ENCODE measurements at regions not wholly inside any gene's neighbourhood (a gene's known extent, or its start where the extent isn't known, plus 50 kb on each side); places are given as distances from the start of the nearest gene placed in this dataset.

DNA sequence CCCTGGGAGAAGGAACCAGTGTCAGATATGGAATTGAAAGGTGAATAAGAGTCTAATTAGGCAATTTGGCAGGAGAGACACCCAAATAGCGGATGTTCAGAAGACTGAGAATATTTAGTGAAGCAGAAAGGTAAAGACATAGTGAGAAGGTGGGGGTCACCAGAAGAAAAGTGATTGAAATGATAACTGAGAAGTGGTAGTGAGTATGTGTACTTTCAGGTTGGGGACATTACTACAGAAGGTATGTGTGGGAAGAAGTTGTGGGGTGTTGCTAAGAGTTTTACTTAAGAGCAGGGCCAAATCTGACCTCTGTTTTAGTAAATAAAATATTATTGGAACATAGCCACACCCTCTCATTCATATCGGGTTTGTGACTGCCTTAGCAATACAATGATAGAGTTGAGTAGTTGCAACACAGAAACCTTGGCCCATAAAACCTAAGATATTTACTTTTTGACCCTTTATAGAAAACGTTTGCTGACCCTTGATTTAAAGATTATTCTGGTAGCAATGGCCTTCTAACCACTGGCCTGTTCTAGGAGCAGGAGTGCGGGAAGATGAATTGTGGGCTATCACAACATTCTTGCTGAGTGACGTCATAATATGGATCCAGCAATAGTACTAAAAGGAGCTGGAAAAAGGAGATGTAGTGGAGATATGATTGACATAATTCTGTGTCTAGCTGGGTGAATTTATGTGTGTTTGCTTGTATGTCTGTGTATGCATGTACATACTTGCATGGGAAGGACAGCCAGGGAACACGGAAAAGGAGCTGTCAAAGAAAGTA lies 115.3 kb downstream of the HS3ST1 start:
- ChIA-PET CTCF (no interaction called here), POLR2A (ENCODE audit: low non-redundant PET) (no interaction called here)
- Histone ChIP-seq H3K36me3 (ENCODE audit: insufficient read depth, low read length, poor library complexity, severe bottlenecking) (no peaks in the 10 kb centered on the region), H3K27me3 (replicated peaks; ENCODE audit: insufficient read depth, low read depth, low read length, poor library complexity) (no peaks in the 10 kb centered on the region), H3K4me1 (ENCODE audit: insufficient read depth, low read length, poor library complexity, severe bottlenecking) (no peaks in the 10 kb centered on the region), H3K27ac (ENCODE audit: low read depth, low read length, poor library complexity, severe bottlenecking) (no peak overlapping the region), H3K4me3 (ENCODE audit: low read depth, low read length, poor library complexity, severe bottlenecking) (no peak overlapping the region), H3K9me3 (ENCODE audit: low read depth, low read length, poor library complexity, severe bottlenecking) (peaks cover 34% of the 10 kb centered on the region)
- no peak for DNase-seq (ENCODE audit: low spot score)
- BruUV-seq (replicated peaks), result no TSS peak
- intact Hi-C loops (cut with micrococcal nuclease; ENCODE audit: unreplicated experiment), result no loop called here
- TF ChIP-seq, protein P1, sequence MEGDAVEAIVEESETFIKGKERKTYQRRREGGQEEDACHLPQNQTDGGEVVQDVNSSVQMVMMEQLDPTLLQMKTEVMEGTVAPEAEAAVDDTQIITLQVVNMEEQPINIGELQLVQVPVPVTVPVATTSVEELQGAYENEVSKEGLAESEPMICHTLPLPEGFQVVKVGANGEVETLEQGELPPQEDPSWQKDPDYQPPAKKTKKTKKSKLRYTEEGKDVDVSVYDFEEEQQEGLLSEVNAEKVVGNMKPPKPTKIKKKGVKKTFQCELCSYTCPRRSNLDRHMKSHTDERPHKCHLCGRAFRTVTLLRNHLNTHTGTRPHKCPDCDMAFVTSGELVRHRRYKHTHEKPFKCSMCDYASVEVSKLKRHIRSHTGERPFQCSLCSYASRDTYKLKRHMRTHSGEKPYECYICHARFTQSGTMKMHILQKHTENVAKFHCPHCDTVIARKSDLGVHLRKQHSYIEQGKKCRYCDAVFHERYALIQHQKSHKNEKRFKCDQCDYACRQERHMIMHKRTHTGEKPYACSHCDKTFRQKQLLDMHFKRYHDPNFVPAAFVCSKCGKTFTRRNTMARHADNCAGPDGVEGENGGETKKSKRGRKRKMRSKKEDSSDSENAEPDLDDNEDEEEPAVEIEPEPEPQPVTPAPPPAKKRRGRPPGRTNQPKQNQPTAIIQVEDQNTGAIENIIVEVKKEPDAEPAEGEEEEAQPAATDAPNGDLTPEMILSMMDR (conservative IDR thresholded peaks at IDR 0.05; ENCODE audit: low read depth, low read length), result no peak
- TF ChIP-seq EZH2 (IDR thresholded peaks at IDR 0.05; ENCODE audit: borderline replicate concordance, low read depth, low read length, poor library complexity, severe bottlenecking), result no peak

DNA sequence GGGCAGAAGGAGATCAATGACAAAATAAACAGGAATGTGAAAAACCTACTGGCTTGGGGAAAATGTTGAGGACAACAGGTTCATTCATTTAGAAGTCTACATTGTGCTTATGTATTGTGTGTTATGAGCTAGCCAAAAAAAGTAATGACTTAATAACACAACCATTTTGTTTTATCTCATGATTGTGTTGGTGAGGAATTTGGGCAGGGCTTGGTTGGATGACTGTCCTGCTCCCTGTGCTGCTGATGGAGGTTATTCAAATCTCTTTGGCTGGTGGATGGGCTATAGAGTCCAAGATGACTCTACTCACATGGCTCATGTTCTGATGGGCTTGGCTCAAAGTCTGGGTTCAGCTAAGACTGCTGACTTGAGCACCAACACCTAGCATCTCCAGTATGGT lies 116.3 kb downstream of the HS3ST1 start:
- no peak for DNase-seq (ENCODE audit: low spot score)
- POLR2A ChIA-PET (ENCODE audit: low non-redundant PET), result no interaction called here
- no peak for TF ChIP-seq EZH2 (IDR thresholded peaks at IDR 0.05; ENCODE audit: borderline replicate concordance, low read depth, low read length, poor library complexity, severe bottlenecking)
- TF ChIP-seq, protein P1 (conservative IDR thresholded peaks at IDR 0.05; ENCODE audit: low read depth, low read length), result no peak
- Histone ChIP-seq H3K27me3 (replicated peaks; ENCODE audit: insufficient read depth, low read depth, low read length, poor library complexity) (no peaks in the 10 kb centered on the region), H3K36me3 (ENCODE audit: insufficient read depth, low read length, poor library complexity, severe bottlenecking) (no peaks in the 10 kb centered on the region), H3K27ac (ENCODE audit: low read depth, low read length, poor library complexity, severe bottlenecking) (no peak overlapping the region), H3K4me1 (ENCODE audit: insufficient read depth, low read length, poor library complexity, severe bottlenecking) (no peaks in the 10 kb centered on the region), H3K4me3 (ENCODE audit: low read depth, low read length, poor library complexity, severe bottlenecking) (no peak overlapping the region), H3K9me3 (ENCODE audit: low read depth, low read length, poor library complexity, severe bottlenecking) (peaks cover 29% of the 10 kb centered on the region)
- BruUV-seq (replicated peaks), result no TSS peak
- intact Hi-C loops (cut with micrococcal nuclease; ENCODE audit: unreplicated experiment), result no loop called here
- CTCF ChIA-PET, result no interaction called here

DNA sequence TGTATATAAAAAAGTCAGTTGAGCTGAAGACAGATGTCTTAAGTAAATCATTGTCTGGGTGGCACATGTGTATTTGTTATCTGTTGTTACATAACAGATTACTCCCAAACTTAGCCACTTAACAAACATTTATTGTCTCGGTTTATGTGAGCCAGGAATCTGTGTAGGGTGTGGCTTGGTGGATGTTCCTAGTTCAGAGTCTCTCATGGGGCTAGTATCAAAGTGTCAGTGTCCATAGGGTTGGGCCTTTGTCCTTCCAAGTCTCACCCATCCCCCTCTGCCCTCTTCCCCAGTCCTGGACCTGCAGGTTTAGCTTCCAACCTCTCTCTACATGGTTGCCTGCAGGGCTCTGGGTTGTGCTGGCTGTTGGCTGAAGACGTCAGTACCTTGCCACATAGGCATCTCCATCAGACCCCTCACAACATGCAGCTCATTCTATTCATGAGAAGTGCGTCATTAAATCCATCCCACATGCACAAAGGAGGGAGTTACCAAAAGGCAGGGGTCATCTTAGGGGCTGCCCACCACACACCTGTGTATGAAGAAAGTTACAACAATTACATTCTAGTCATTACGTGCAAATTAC lies 127.5 kb downstream of the HS3ST1 start:
- Histone ChIP-seq H3K27me3 (replicated peaks; ENCODE audit: insufficient read depth, low read depth, low read length, poor library complexity) (no peaks in the 10 kb centered on the region), H3K4me1 (ENCODE audit: insufficient read depth, low read length, poor library complexity, severe bottlenecking) (no peaks in the 10 kb centered on the region), H3K36me3 (ENCODE audit: insufficient read depth, low read length, poor library complexity, severe bottlenecking) (no peaks in the 10 kb centered on the region), H3K4me3 (ENCODE audit: low read depth, low read length, poor library complexity, severe bottlenecking) (no peak overlapping the region), H3K27ac (ENCODE audit: low read depth, low read length, poor library complexity, severe bottlenecking) (no peak overlapping the region), H3K9me3 (ENCODE audit: low read depth, low read length, poor library complexity, severe bottlenecking) (peaks cover 18% of the 10 kb centered on the region)
- no TSS peak for BruUV-seq (replicated peaks)
- ChIA-PET POLR2A (ENCODE audit: low non-redundant PET) (no interaction called here), CTCF (no interaction called here)
- DNase-seq (ENCODE audit: low spot score), result no peak
- intact Hi-C loops (cut with micrococcal nuclease; ENCODE audit: unreplicated experiment), result no loop called here
- TF ChIP-seq, protein P1 (conservative IDR thresholded peaks at IDR 0.05; ENCODE audit: low read depth, low read length), result no peak
- TF ChIP-seq EZH2 (IDR thresholded peaks at IDR 0.05; ENCODE audit: borderline replicate concordance, low read depth, low read length, poor library complexity, severe bottlenecking), result no peak

Measured in A673 (cell line).